H9 (cell line): ENCODE measurements at regions not wholly inside any gene's neighbourhood (a gene's known extent, or its start where the extent isn't known, plus 50 kb on each side); places are given as distances from the start of the nearest gene placed in this dataset.

ENCODE experiments used
- DNase-seq: peaks from one replicate; pipeline ENCODE4 v3.0.0-alpha.2; 2017
- H2AFZ ChIP-seq: one replicate; pipeline ENCODE4 v1.6.1; 2013; ENCODE audit warnings: mild to moderate bottlenecking, low read length, control low read depth, moderate library complexity
- H2AK5ac ChIP-seq: 2 replicates; pipeline ENCODE4 v1.6.1; 2013; ENCODE audit warnings: low read length, control low read depth, mixed read lengths; ENCODE audit not compliant: insufficient read length
- H2BK120ac ChIP-seq: one replicate; pipeline ENCODE4 v1.6.1; 2013; ENCODE audit warnings: low read depth, mild to moderate bottlenecking, low read length, control low read depth, inconsistent platforms; ENCODE audit not compliant: poor library complexity, severe bottlenecking
- H2BK12ac ChIP-seq: 2 replicates; pipeline ENCODE4 v1.6.1; 2013; ENCODE audit warnings: low read length, control low read depth, mixed read lengths, low read depth; ENCODE audit not compliant: insufficient read length
- H2BK15ac ChIP-seq: 2 replicates; pipeline ENCODE4 v1.6.1; 2013; ENCODE audit warnings: low read depth, low read length, control low read depth
- H2BK20ac ChIP-seq: one replicate; pipeline ENCODE4 v1.6.1; 2013; ENCODE audit warnings: low read depth, mild to moderate bottlenecking, low read length, control low read depth, inconsistent platforms; ENCODE audit not compliant: poor library complexity, severe bottlenecking
- H2BK5ac ChIP-seq: 2 replicates; pipeline ENCODE4 v1.6.1; 2013; ENCODE audit warnings: low read length, control low read depth, mixed read lengths; ENCODE audit not compliant: insufficient read length
- H3K14ac ChIP-seq: 2 replicates; pipeline ENCODE4 v1.6.1; 2013; ENCODE audit warnings: low read length, control low read depth; ENCODE audit not compliant: insufficient read depth
- H3K18ac ChIP-seq: 2 replicates; pipeline ENCODE4 v1.6.1; 2013; ENCODE audit warnings: low read depth, mild to moderate bottlenecking, mixed read lengths, low read length, control low read depth; ENCODE audit not compliant: insufficient read length
- H3K23ac ChIP-seq: 2 replicates; pipeline ENCODE4 v1.6.1; 2013; ENCODE audit warnings: low read length, control low read depth, mixed read lengths, low read depth; ENCODE audit not compliant: insufficient read length
- H3K23me2 ChIP-seq: 2 replicates; pipeline ENCODE4 v1.6.1; 2013; ENCODE audit warnings: low read depth, mild to moderate bottlenecking, mixed read lengths, low read length, control low read depth; ENCODE audit not compliant: insufficient read length, poor library complexity, severe bottlenecking
- H3K27ac ChIP-seq: 2 replicates; pipeline ENCODE4 v1.5.1; 2013; ENCODE audit warnings: low read length, control low read depth, mixed read lengths, low read depth; ENCODE audit not compliant: insufficient read length
- H3K27me3 ChIP-seq: 2 replicates; pipeline ENCODE4 v1.6.1; 2013; ENCODE audit warnings: low read length, control low read depth, inconsistent platforms; ENCODE audit not compliant: insufficient read depth
- H3K4ac ChIP-seq: 2 replicates; pipeline ENCODE4 v1.6.1; 2013; ENCODE audit warnings: low read depth, mild to moderate bottlenecking, control low read depth, inconsistent platforms, low read length, moderate library complexity
- H3K4me1 ChIP-seq: 2 replicates; pipeline ENCODE4 v1.6.1; 2013; ENCODE audit warnings: low read length, control low read depth, inconsistent platforms; ENCODE audit not compliant: insufficient read depth
- H3K4me2 ChIP-seq: 2 replicates; pipeline ENCODE4 v1.6.1; 2013; ENCODE audit warnings: low read length, control low read depth, mixed read lengths; ENCODE audit not compliant: insufficient read length, insufficient read depth
- H3K56ac ChIP-seq: 2 replicates; pipeline ENCODE4 v1.6.1; 2013; ENCODE audit warnings: low read depth, mild to moderate bottlenecking, mixed read lengths, low read length, control low read depth; ENCODE audit not compliant: insufficient read length
- H3K79me1 ChIP-seq: 2 replicates; pipeline ENCODE4 v1.6.1; 2013; ENCODE audit warnings: low read depth, mild to moderate bottlenecking, moderate library complexity, low read length, control low read depth, inconsistent platforms; ENCODE audit not compliant: insufficient read depth, poor library complexity, severe bottlenecking
- H3K79me2 ChIP-seq: 2 replicates; pipeline ENCODE4 v1.6.1; 2013; ENCODE audit warnings: low read length, control low read depth, inconsistent platforms; ENCODE audit not compliant: insufficient read depth
- H3K9ac ChIP-seq: 2 replicates; pipeline ENCODE4 v1.6.1; 2013; ENCODE audit warnings: low read length, control low read depth, mixed read lengths; ENCODE audit not compliant: insufficient read length; ENCODE audit errors: extremely low read depth
- H3K9me3 ChIP-seq: one replicate; pipeline ENCODE4 v1.6.1; 2013; ENCODE audit warnings: low read depth, low read length, inconsistent platforms; ENCODE audit not compliant: control insufficient read depth
- H3T11ph ChIP-seq: one replicate; pipeline ENCODE4 v1.6.1; 2013; ENCODE audit warnings: mild to moderate bottlenecking, low read length, control low read depth, inconsistent platforms
- H4K20me1 ChIP-seq: one replicate; pipeline ENCODE4 v1.6.1; 2013; ENCODE audit not compliant: control insufficient read depth, insufficient read length, insufficient read depth
- H4K5ac ChIP-seq: 2 replicates; pipeline ENCODE4 v1.6.1; 2013; ENCODE audit warnings: low read depth, mild to moderate bottlenecking, mixed read lengths, low read length, control low read depth; ENCODE audit not compliant: insufficient read length
- H4K8ac ChIP-seq: replicated peaks from 2 replicates; pipeline ENCODE4 v1.6.1; 2013; ENCODE audit warnings: low read length, control low read depth, mixed read lengths, low read depth; ENCODE audit not compliant: insufficient read length
- H4K91ac ChIP-seq: 2 replicates; pipeline ENCODE4 v1.6.1; 2013; ENCODE audit warnings: low read depth, mild to moderate bottlenecking, moderate library complexity, mixed read lengths, low read length, control low read depth; ENCODE audit not compliant: insufficient read length
- H3K27ac Mint-ChIP-seq, 3 experiments: 2 replicates in 2 of 3; 3 replicates in 1 of 3; pipeline ENCODE4 v1.8.0; 2020 to 2021; ENCODE audit warnings: mixed read lengths in 3 of 3, mild to moderate bottlenecking in 1 of 3, moderate library complexity in 1 of 3
- H3K27me3 Mint-ChIP-seq: 2 replicates; pipeline ENCODE4 v1.8.0; 2021; ENCODE audit warnings: low read depth, mild to moderate bottlenecking, moderate library complexity, mixed read lengths
- H3K36me3 Mint-ChIP-seq, 3 experiments: 2 replicates in 2 of 3; 3 replicates in 1 of 3; pipeline ENCODE4 v1.8.0; 2020 to 2021; ENCODE audit warnings: low read depth in 3 of 3, mixed read lengths in 3 of 3; ENCODE audit not compliant: insufficient read depth in 1 of 3
- H3K4me1 Mint-ChIP-seq, 2 experiments: 2 replicates each; pipeline ENCODE4 v1.8.0; 2020; ENCODE audit warnings: mixed read lengths in 2 of 2
- H3K4me3 Mint-ChIP-seq, 2 experiments: 2 replicates in 1 of 2; 3 replicates in 1 of 2; pipeline ENCODE4 v1.8.0; 2020 to 2021; ENCODE audit warnings: mild to moderate bottlenecking in 2 of 2, mixed read lengths in 2 of 2, moderate library complexity in 1 of 2
- H3K9me3 Mint-ChIP-seq, 2 experiments: 2 replicates in 1 of 2; 3 replicates in 1 of 2; pipeline ENCODE4 v1.8.0; 2020; ENCODE audit warnings: mild to moderate bottlenecking in 2 of 2, mixed read lengths in 2 of 2, moderate library complexity in 1 of 2
- CTCF ChIP-seq: fragments of 200-600 bp; sonication (generic); conservative IDR thresholded peaks from 3 replicates; pipeline ENCODE4 v1.8.0; 2021; ENCODE audit warnings: antibody characterized with exemption, mild to moderate bottlenecking

GRCh38 chr4:11735651-11736050, 307.0 kb upstream of the HS3ST1 start:
- no peak overlapping the region for H2BK120ac ChIP-seq
- H3K36me3 Mint-ChIP-seq: peaks cover 3 to 11% (median 6%) of the 10 kb centered on the region in 3 experiments; a peak in 5 of 7 replicates
- H3K23me2 ChIP-seq: no peaks in the 10 kb centered on the region
- no peak overlapping the region for H2BK12ac ChIP-seq
- no peak overlapping the region for H3K4me3 Mint-ChIP-seq
- no peak overlapping the region for H3K56ac ChIP-seq
- H2BK5ac ChIP-seq: no peak overlapping the region
- H3K27me3 ChIP-seq: no peaks in the 10 kb centered on the region
- H3K27me3 Mint-ChIP-seq: no peaks in the 10 kb centered on the region; the same call in 1 of the 2 replicates
- no peaks in the 10 kb centered on the region for H3K9me3 ChIP-seq
- no peak overlapping the region for H3K18ac ChIP-seq
- no peak overlapping the region for H3K4ac ChIP-seq
- no peak overlapping the region for H4K5ac ChIP-seq
- H3K4me2 ChIP-seq: no peak overlapping the region
- H3K14ac ChIP-seq: no peak overlapping the region
- H4K91ac ChIP-seq: no peak overlapping the region
- H2BK15ac ChIP-seq: no peak overlapping the region
- H3K4me1 Mint-ChIP-seq: no peaks in the 10 kb centered on the region
- H3K27ac Mint-ChIP-seq: no peak overlapping the region
- TF ChIP-seq CTCF: no peak
- peaks cover 0 to 12% of the 10 kb centered on the region in 2 experiments; a peak in 4 of 5 replicates for H3K9me3 Mint-ChIP-seq
- no peaks in the 10 kb centered on the region for H3K4me1 ChIP-seq
- no peak overlapping the region for H3K9ac ChIP-seq
- no peaks in the 10 kb centered on the region for H4K20me1 ChIP-seq
- H2BK20ac ChIP-seq: no peak overlapping the region
- DNase-seq: no peak
- no peak overlapping the region for H3T11ph ChIP-seq
- no peaks in the 10 kb centered on the region for H3K79me1 ChIP-seq
- H4K8ac ChIP-seq: no peak overlapping the region
- H3K27ac ChIP-seq: no peak overlapping the region
- H2AFZ ChIP-seq: no peak overlapping the region
- H3K79me2 ChIP-seq: 0 out of 2 replicates have a peak, but pooled peaks cover under 1% of the 10 kb centered on the region
- no peak overlapping the region for H3K23ac ChIP-seq
- no peak overlapping the region for H2AK5ac ChIP-seq
